ENCODE measurements at regions not wholly inside any gene's neighbourhood (a gene's known extent, or its start where the extent isn't known, plus 50 kb on each side); places are given as distances from the start of the nearest gene placed in this dataset.

- DNase-seq = no peak
Observed at GRCh38 chr12:5232826-5233500, 189.3 kb downstream of the KCNA5 start.

- no peak for DNase-seq
Observed at GRCh38 chr12:5236022-5236640, 192.5 kb downstream of the KCNA5 start.

GRCh38 chr12:5242440-5242839, 189.5 kb upstream of the NTF3 start:
- no peak for DNase-seq

- no peak for DNase-seq
Observed at GRCh38 chr12:5243014-5243413, 188.9 kb upstream of the NTF3 start.

- no peak for DNase-seq
Observed at GRCh38 chr12:5244513-5244972, 187.4 kb upstream of the NTF3 start.

- no peak for DNase-seq
Observed at GRCh38 chr12:5246196-5246595, 185.7 kb upstream of the NTF3 start.

GRCh38 chr12:5247144-5247543, 184.8 kb upstream of the NTF3 start:
- DNase-seq = no peak

GRCh38 chr12:5248230-5248629, 183.7 kb upstream of the NTF3 start:
- DNase-seq = no peak

GRCh38 chr12:5248999-5249526, 182.8 kb upstream of the NTF3 start:
- DNase-seq = no peak

- no peak for DNase-seq
Observed at GRCh38 chr12:5251092-5251491, 180.8 kb upstream of the NTF3 start.

- DNase-seq = no peak
Observed at GRCh38 chr12:5251786-5252185, 180.1 kb upstream of the NTF3 start.

GRCh38 chr12:5254703-5255102, 177.2 kb upstream of the NTF3 start:
- DNase-seq = no peak

GRCh38 chr12:5257763-5258495, 174.0 kb upstream of the NTF3 start:
- no peak for DNase-seq

- no peak for DNase-seq
Observed at GRCh38 chr12:5258498-5258897, 173.4 kb upstream of the NTF3 start.

- no peak for DNase-seq
Observed at GRCh38 chr12:5258926-5259325, 173.0 kb upstream of the NTF3 start.

- no peak for DNase-seq
Observed at GRCh38 chr12:5259523-5259922, 172.4 kb upstream of the NTF3 start.

GRCh38 chr12:5260086-5260485, 171.8 kb upstream of the NTF3 start:
- DNase-seq = no peak

GRCh38 chr12:5260591-5261086, 171.3 kb upstream of the NTF3 start:
- no peak for DNase-seq

GRCh38 chr12:5262450-5262849, 169.5 kb upstream of the NTF3 start:
- DNase-seq = no peak

- no peak for DNase-seq
Observed at GRCh38 chr12:5262885-5263284, 169.0 kb upstream of the NTF3 start.

GRCh38 chr12:5264006-5264405, 167.9 kb upstream of the NTF3 start:
- DNase-seq = no peak

GRCh38 chr12:5267603-5268423, 164.1 kb upstream of the NTF3 start:
- DNase-seq = no peak

All from GOT3 (cell line).